ENCODE measurements at regions not wholly inside any gene's neighbourhood (a gene's known extent, or its start where the extent isn't known, plus 50 kb on each side); places are given as distances from the start of the nearest gene placed in this dataset.
"Not testable (repeated sequence)": the region's sequence is repeated elsewhere in the genome, so short reads cannot be mapped to it uniquely, and the experiment has no call there.

- no peak for DNase-seq (ENCODE audit: low spot score)
Observed at GRCh38 chr20:52434453-52434852, 242.9 kb upstream of the ZFP64 start.

GRCh38 chr20:52434041-52434425 is 242.5 kb upstream of the ZFP64 start:
- DNase-seq (ENCODE audit: low spot score): no peak

- DNase-seq (ENCODE audit: low spot score): no peak
Observed at GRCh38 chr20:52433326-52434040, 241.9 kb upstream of the ZFP64 start.

GRCh38 chr20:52432740-52433139 is 241.2 kb upstream of the ZFP64 start:
- no peak for DNase-seq (ENCODE audit: low spot score)

GRCh38 chr20:52429029-52429428 is 237.4 kb upstream of the ZFP64 start:
- no peak for DNase-seq (ENCODE audit: low spot score)

- DNase-seq (ENCODE audit: low spot score): no peak
Observed at GRCh38 chr20:52427960-52428359, 236.4 kb upstream of the ZFP64 start.

GRCh38 chr20:52426856-52427255 is 235.3 kb upstream of the ZFP64 start:
- no peak for DNase-seq (ENCODE audit: low spot score)

GRCh38 chr20:52425701-52426100 is 234.1 kb upstream of the ZFP64 start:
- DNase-seq (ENCODE audit: low spot score): no peak

- no peak for DNase-seq (ENCODE audit: low spot score)
Observed at GRCh38 chr20:52425253-52425652, 233.7 kb upstream of the ZFP64 start.

GRCh38 chr20:52424357-52424942 is 232.9 kb upstream of the ZFP64 start:
- DNase-seq (ENCODE audit: low spot score): not testable (repeated sequence)

- DNase-seq (ENCODE audit: low spot score): not testable (repeated sequence)
Observed at GRCh38 chr20:52423536-52424140, 232.1 kb upstream of the ZFP64 start.

- no peak for DNase-seq (ENCODE audit: low spot score)
Observed at GRCh38 chr20:52422574-52423336, 231.2 kb upstream of the ZFP64 start.

GRCh38 chr20:52420805-52421204 is 229.2 kb upstream of the ZFP64 start:
- no peak for DNase-seq (ENCODE audit: low spot score)

GRCh38 chr20:52419205-52419604 is 227.6 kb upstream of the ZFP64 start:
- no peak for DNase-seq (ENCODE audit: low spot score)

GRCh38 chr20:52416953-52417352 is 225.4 kb upstream of the ZFP64 start:
- DNase-seq (ENCODE audit: low spot score): no peak

- no peak for DNase-seq (ENCODE audit: low spot score)
Observed at GRCh38 chr20:52411611-52412010, 220.0 kb upstream of the ZFP64 start.

- no peak for DNase-seq (ENCODE audit: low spot score)
Observed at GRCh38 chr20:52410731-52411234, 219.2 kb upstream of the ZFP64 start.

GRCh38 chr20:52410182-52410647 is 218.6 kb upstream of the ZFP64 start:
- no peak for DNase-seq (ENCODE audit: low spot score)

GRCh38 chr20:52405986-52406385 is 214.4 kb upstream of the ZFP64 start:
- no peak for DNase-seq (ENCODE audit: low spot score)

GRCh38 chr20:52405417-52405816 is 213.8 kb upstream of the ZFP64 start:
- no peak for DNase-seq (ENCODE audit: low spot score)

- no peak for DNase-seq (ENCODE audit: low spot score)
Observed at GRCh38 chr20:52404671-52405070, 213.1 kb upstream of the ZFP64 start.

- no peak for DNase-seq (ENCODE audit: low spot score)
Observed at GRCh38 chr20:52402950-52403349, 211.4 kb upstream of the ZFP64 start.

Measured in hematopoietic multipotent progenitor cell treated with erythropoietin and hydrocortisone succinate and interleukin-3 and kit ligand, for 17 days (in vitro differentiated cells).